Liver (tissue), 8 donors: ENCODE measurements at regions not wholly inside any gene's neighbourhood (a gene's known extent, or its start where the extent isn't known, plus 50 kb on each side); places are given as distances from the start of the nearest gene placed in this dataset.

Experiments
- DNase-seq: peaks from one replicate; pipeline ENCODE4 v3.0.0-alpha.2; 2017; ENCODE audit warnings: low spot score
- H3K27ac ChIP-seq, 2 donors: one replicate each; pipeline ENCODE4 v1.7.0; 2013; ENCODE audit warnings: inconsistent platforms in 2 of 2, low read length in 2 of 2, control low read depth in 1 of 2, low read depth in 1 of 2, mild to moderate bottlenecking in 1 of 2
- H3K27me3 ChIP-seq, 4 donors: one replicate each; pipeline versions ENCODE4 v1.6.1 to v1.7.0; 2013; ENCODE audit warnings: low read length in 3 of 4, inconsistent platforms in 1 of 4, mild to moderate bottlenecking in 1 of 4, moderate library complexity in 1 of 4; ENCODE audit not compliant: control insufficient read depth in 4 of 4, insufficient read depth in 4 of 4
- H3K36me3 ChIP-seq, 4 donors: one replicate each; pipeline versions ENCODE4 v1.6.1 to v1.7.0; 2013; ENCODE audit warnings: low read length in 3 of 4, mild to moderate bottlenecking in 3 of 4, low read depth in 1 of 4, moderate library complexity in 1 of 4; ENCODE audit not compliant: control insufficient read depth in 4 of 4, insufficient read depth in 3 of 4
- H3K4me1 ChIP-seq, 4 donors: one replicate each; pipeline versions ENCODE4 v1.6.1 to v1.7.0; 2013; ENCODE audit warnings: low read length in 3 of 4, mild to moderate bottlenecking in 3 of 4, moderate library complexity in 1 of 4; ENCODE audit not compliant: control insufficient read depth in 4 of 4, insufficient read depth in 4 of 4
- H3K4me3 ChIP-seq, 3 donors: one replicate each; pipeline versions ENCODE4 v1.6.1 to v1.7.0; 2013; ENCODE audit warnings: low read length in 3 of 3, control low read depth in 1 of 3, low read depth in 1 of 3, mild to moderate bottlenecking in 1 of 3
- H3K9ac ChIP-seq, 2 donors: one replicate each; pipeline ENCODE4 v1.7.0; 2013; ENCODE audit warnings: low read length in 2 of 2, mild to moderate bottlenecking in 2 of 2, moderate library complexity in 2 of 2, control low read depth in 1 of 2, low read depth in 1 of 2
- H3K9me3 ChIP-seq, 4 donors: one replicate each; pipeline versions ENCODE4 v1.6.1 to v1.7.0; 2013; ENCODE audit warnings: low read length in 3 of 4; ENCODE audit not compliant: control insufficient read depth in 4 of 4
- EGR1 ChIP-seq, 2 donors: IDR thresholded peaks; 2 replicates each; pipeline ENCODE4 v1.6.1; 2016 to 2018; ENCODE audit warnings: antibody characterized with exemption in 2 of 2, low read depth in 2 of 2
- FOXA2 ChIP-seq: IDR thresholded peaks from 2 replicates; pipeline ENCODE4 v1.6.1; 2016; ENCODE audit warnings: antibody characterized with exemption
- GABPA ChIP-seq, 2 donors: IDR thresholded peaks in 1 of 2; conservative IDR thresholded peaks in 1 of 2; 2 replicates each; pipeline ENCODE4 v1.6.1; 2016; ENCODE audit warnings: antibody characterized with exemption in 2 of 2, mild to moderate bottlenecking in 1 of 2, moderate library complexity in 1 of 2
- HNF4G ChIP-seq: IDR thresholded peaks from 2 replicates; pipeline ENCODE4 v1.6.1; 2016; ENCODE audit warnings: antibody characterized with exemption
- JUND ChIP-seq, 2 donors: IDR thresholded peaks; 2 replicates each; pipeline ENCODE4 v1.6.1; 2016; ENCODE audit warnings: antibody characterized with exemption in 2 of 2
- NR2F2 ChIP-seq: IDR thresholded peaks from 2 replicates; pipeline ENCODE4 v1.6.1; 2016; ENCODE audit warnings: antibody characterized with exemption
- RAD21 ChIP-seq, 2 donors: IDR thresholded peaks; 2 replicates each; pipeline ENCODE4 v1.6.1; 2016; ENCODE audit warnings: antibody characterized with exemption in 2 of 2, mild to moderate bottlenecking in 2 of 2
- REST ChIP-seq: IDR thresholded peaks from 2 replicates; pipeline ENCODE4 v1.6.1; 2016; ENCODE audit warnings: antibody characterized with exemption, mild to moderate bottlenecking
- RXRA ChIP-seq, 2 donors: IDR thresholded peaks; 2 replicates each; pipeline ENCODE4 v1.6.1; 2017 to 2018; ENCODE audit warnings: antibody characterized with exemption in 2 of 2, mild to moderate bottlenecking in 1 of 2
- SP1 ChIP-seq: IDR thresholded peaks from 2 replicates; pipeline ENCODE4 v1.6.1; 2018; ENCODE audit warnings: antibody characterized with exemption, mild to moderate bottlenecking
- TAF1 ChIP-seq: conservative IDR thresholded peaks from 2 replicates; pipeline ENCODE4 v1.6.1; 2016; ENCODE audit warnings: antibody characterized with exemption, mild to moderate bottlenecking
- WGBS: extraction: QIAGEN DNeasy Blood & Tissue Kit; methylation state at CpG from one replicate; pipeline ENCODE4 v1.1.7; 2013; 5-methylcytosine and 5-hydroxymethylcytosine counted together
- TF ChIP-seq, protein P1 (sequence below): fragments of 150-350 bp; IDR thresholded peaks from 2 replicates; pipeline ENCODE4 v1.5.1; 2017; ENCODE audit warnings: improper control_type of control experiment, low read depth, low read length; ENCODE audit not compliant: missing input control
- TF ChIP-seq, protein P2 (sequence below): IDR thresholded peaks from 2 replicates; pipeline ENCODE4 v1.6.1; 2016; ENCODE audit warnings: antibody characterized with exemption
- TF ChIP-seq, protein P3 (sequence below): IDR thresholded peaks from 2 replicates; pipeline ENCODE4 v1.6.1; 2016; ENCODE audit warnings: antibody characterized with exemption
- TF ChIP-seq, protein P4 (sequence below): IDR thresholded peaks from 2 replicates; pipeline ENCODE4 v1.6.1; 2016; ENCODE audit warnings: antibody characterized with exemption
- donor health status: healthy.
- donor health status: healthy.
- donor health status: healthy.
- donor health status: healthy.
- donor health status: healthy.

DNA sequence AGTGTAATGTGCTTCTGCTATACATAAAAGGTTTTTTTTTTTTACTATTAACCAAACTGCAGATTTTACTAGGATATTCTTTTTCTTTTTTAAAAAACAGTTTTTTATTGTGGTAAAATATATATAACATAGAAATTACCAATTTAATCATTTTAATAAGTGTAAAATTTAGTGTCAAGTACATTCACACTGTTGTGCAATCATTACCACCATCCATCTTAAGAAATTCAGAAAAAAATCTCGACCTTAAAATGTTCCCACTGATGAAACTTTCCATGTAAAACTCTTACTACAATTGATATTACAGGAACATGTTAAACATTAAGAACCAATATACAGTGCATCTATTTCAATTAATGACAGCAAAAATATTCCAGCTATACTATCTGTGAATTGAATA is 244.8 kb upstream of the FAT3 start:
- H3K4me1 ChIP-seq, result peaks cover 0 to 4% (median 0%) of the 10 kb centered on the region in 4 donors
- DNase-seq, result no peak
- H3K9me3 ChIP-seq, result no peaks in the 10 kb centered on the region
- no peak for TF ChIP-seq RAD21 (IDR thresholded peaks at IDR 0.05)
- H3K9ac ChIP-seq, result no peak overlapping the region
- no peaks in the 10 kb centered on the region for H3K36me3 ChIP-seq
- H3K27me3 ChIP-seq, result no peaks in the 10 kb centered on the region
- WGBS, result 70% methylated on average over 1 of the region's 1 CpG
- H3K27ac ChIP-seq, result no peak overlapping the region
- no peak overlapping the region for H3K4me3 ChIP-seq

DNA sequence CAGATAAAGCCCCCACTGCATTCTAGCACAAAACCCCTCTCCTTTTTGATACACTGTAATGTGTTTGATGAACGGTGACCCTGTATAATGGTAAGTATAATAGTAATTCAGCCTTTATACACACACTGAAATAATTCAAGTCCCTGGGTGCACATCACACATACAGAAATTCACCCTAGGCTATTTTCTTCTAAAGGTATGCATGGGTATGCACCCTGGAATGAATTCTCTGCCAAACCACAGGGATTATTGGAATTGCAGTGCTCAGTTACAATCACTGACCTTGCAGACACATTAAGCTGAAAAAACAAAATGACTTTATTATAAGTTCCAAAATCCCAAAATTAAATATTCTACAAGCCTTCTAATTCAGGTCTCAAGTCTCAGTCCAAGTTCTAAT is 245.9 kb upstream of the FAT3 start:
- WGBS, result 84% methylated on average over 1 of the region's 1 CpG
- Histone ChIP-seq H3K4me1 (peaks cover 0 to 2% (median 0%) of the 10 kb centered on the region in 4 donors), H3K9ac (no peak overlapping the region), H3K27me3 (no peaks in the 10 kb centered on the region), H3K9me3 (no peaks in the 10 kb centered on the region), H3K36me3 (no peaks in the 10 kb centered on the region), H3K27ac (no peak overlapping the region), H3K4me3 (no peak overlapping the region)
- no peak for TF ChIP-seq RXRA (IDR thresholded peaks at IDR 0.05)
- TF ChIP-seq, protein P1, sequence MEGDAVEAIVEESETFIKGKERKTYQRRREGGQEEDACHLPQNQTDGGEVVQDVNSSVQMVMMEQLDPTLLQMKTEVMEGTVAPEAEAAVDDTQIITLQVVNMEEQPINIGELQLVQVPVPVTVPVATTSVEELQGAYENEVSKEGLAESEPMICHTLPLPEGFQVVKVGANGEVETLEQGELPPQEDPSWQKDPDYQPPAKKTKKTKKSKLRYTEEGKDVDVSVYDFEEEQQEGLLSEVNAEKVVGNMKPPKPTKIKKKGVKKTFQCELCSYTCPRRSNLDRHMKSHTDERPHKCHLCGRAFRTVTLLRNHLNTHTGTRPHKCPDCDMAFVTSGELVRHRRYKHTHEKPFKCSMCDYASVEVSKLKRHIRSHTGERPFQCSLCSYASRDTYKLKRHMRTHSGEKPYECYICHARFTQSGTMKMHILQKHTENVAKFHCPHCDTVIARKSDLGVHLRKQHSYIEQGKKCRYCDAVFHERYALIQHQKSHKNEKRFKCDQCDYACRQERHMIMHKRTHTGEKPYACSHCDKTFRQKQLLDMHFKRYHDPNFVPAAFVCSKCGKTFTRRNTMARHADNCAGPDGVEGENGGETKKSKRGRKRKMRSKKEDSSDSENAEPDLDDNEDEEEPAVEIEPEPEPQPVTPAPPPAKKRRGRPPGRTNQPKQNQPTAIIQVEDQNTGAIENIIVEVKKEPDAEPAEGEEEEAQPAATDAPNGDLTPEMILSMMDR, result no peak
- TF ChIP-seq, protein P2, sequence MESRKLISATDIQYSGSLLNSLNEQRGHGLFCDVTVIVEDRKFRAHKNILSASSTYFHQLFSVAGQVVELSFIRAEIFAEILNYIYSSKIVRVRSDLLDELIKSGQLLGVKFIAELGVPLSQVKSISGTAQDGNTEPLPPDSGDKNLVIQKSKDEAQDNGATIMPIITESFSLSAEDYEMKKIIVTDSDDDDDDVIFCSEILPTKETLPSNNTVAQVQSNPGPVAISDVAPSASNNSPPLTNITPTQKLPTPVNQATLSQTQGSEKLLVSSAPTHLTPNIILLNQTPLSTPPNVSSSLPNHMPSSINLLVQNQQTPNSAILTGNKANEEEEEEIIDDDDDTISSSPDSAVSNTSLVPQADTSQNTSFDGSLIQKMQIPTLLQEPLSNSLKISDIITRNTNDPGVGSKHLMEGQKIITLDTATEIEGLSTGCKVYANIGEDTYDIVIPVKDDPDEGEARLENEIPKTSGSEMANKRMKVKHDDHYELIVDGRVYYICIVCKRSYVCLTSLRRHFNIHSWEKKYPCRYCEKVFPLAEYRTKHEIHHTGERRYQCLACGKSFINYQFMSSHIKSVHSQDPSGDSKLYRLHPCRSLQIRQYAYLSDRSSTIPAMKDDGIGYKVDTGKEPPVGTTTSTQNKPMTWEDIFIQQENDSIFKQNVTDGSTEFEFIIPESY, result no peak
- no peak for TF ChIP-seq JUND (IDR thresholded peaks at IDR 0.05)
- no peak for TF ChIP-seq HNF4G
- TF ChIP-seq NR2F2, result no peak
- TF ChIP-seq SP1, result no peak
- TF ChIP-seq, protein P3, sequence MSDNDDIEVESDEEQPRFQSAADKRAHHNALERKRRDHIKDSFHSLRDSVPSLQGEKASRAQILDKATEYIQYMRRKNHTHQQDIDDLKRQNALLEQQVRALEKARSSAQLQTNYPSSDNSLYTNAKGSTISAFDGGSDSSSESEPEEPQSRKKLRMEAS, result no peak
- no peak for TF ChIP-seq FOXA2
- no peak for TF ChIP-seq RAD21 (IDR thresholded peaks at IDR 0.05)
- TF ChIP-seq TAF1, result no peak
- DNase-seq, result no peak

DNA sequence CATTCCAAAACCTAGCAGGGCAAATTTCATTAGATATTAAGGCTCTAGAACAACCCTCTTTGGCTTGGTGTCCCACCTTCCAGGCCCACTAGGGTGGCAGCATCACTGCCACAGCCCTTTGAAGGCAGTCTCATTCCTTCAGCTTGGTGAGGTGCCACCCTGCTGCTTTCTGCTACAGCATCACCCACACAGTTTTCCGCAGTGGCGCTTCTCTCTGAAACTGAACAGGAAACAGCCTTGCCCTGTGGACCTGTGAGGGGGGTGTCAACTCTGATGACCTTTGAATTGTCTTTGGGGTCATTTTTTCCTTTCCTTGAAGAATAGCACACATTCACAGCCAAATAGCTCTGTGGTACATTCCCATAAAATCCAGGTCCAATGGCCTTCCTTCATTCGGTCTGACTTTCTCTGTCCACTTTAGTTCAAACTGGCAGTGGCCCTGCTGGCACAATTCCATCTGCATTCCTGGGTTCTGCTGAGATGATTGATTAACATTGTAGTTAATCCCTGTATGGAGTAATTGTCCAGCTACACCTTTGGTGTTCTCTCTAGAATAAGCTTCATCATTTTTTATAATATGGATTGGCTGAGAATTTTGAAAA is 251.9 kb upstream of the FAT3 start:
- no peaks in the 10 kb centered on the region for H3K27me3 ChIP-seq
- H3K9me3 ChIP-seq, result no peaks in the 10 kb centered on the region
- H3K9ac ChIP-seq, result no peak overlapping the region
- no peaks in the 10 kb centered on the region for H3K36me3 ChIP-seq
- 71% methylated on average over 3 of the region's 3 CpGs for WGBS
- no peak for DNase-seq
- no peak overlapping the region for H3K4me3 ChIP-seq
- H3K27ac ChIP-seq, result no peak overlapping the region
- peaks cover under 1 to 2% (median under 1%) of the 10 kb centered on the region in 4 donors for H3K4me1 ChIP-seq
- TF ChIP-seq, protein P3, result no peak
- TF ChIP-seq GABPA (IDR thresholded peaks at IDR 0.05 in 1 of 2, conservative IDR thresholded peaks at IDR 0.05 in 1 of 2) (no peak), HNF4G (no peak), NR2F2 (peak; percentile 20), REST (no peak), TAF1 (no peak), SP1 (no peak), RXRA (IDR thresholded peaks at IDR 0.05) (peak in 1 of 2 donors; percentile 17), EGR1 (IDR thresholded peaks at IDR 0.05; ENCODE audit: low read depth in 2 of 2) (no peak)
- TF ChIP-seq, protein P2, result no peak
- TF ChIP-seq, protein P4, sequence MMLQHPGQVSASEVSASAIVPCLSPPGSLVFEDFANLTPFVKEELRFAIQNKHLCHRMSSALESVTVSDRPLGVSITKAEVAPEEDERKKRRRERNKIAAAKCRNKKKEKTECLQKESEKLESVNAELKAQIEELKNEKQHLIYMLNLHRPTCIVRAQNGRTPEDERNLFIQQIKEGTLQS, result no peak
